ENCODE measurements at regions not wholly inside any gene's neighbourhood (a gene's known extent, or its start where the extent isn't known, plus 50 kb on each side); places are given as distances from the start of the nearest gene placed in this dataset.

- TF ChIP-seq CTCF (conservative IDR thresholded peaks at IDR 0.05; ENCODE audit: low read depth, low read length) (no peak), EZH2 (IDR thresholded peaks at IDR 0.05; ENCODE audit: low read length, unreplicated experiment) (no peak), EZH2phosphoT487 (IDR thresholded peaks at IDR 0.05; ENCODE audit: borderline replicate concordance, low read length) (no peak)
Measured at GRCh38 chr4:13844740-13845139, 217.2 kb upstream of the BOD1L1 start.
